NOMO-1 treated with dmso at 0.1 percent for 144 hours (cell line): ENCODE measurements at regions not wholly inside any gene's neighbourhood (a gene's known extent, or its start where the extent isn't known, plus 50 kb on each side); places are given as distances from the start of the nearest gene placed in this dataset.
"Not testable (repeated sequence)": the region's sequence is repeated elsewhere in the genome, so short reads cannot be mapped to it uniquely, and the experiment has no call there.

Experiments used
- DNase-seq: peaks from one replicate; lab custom pipeline; 2025; ENCODE audit not compliant: unreplicated experiment; lab: John Stamatoyannopoulos, UW

DNA sequence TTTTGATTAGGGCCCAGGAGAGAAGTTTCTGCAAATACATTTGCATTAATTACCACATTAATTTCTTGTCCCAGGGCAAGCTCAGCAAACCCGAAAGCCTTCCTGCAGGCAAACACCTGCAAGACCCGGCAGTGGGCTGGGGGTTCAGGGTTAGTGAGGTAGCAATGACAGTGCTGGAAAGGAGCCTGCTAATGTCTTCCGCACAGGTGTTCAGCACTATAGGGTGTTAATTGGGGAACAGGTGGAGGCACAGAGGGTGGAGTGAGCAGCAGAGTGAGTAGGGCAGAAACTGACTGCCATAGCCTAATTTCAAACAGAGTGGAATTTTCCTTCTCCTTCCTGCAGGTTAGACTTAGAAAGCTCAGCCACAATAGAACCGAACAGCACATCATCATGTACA lies 50.9 kb upstream of the UBASH3B start:
- DNase-seq = no peak

DNA sequence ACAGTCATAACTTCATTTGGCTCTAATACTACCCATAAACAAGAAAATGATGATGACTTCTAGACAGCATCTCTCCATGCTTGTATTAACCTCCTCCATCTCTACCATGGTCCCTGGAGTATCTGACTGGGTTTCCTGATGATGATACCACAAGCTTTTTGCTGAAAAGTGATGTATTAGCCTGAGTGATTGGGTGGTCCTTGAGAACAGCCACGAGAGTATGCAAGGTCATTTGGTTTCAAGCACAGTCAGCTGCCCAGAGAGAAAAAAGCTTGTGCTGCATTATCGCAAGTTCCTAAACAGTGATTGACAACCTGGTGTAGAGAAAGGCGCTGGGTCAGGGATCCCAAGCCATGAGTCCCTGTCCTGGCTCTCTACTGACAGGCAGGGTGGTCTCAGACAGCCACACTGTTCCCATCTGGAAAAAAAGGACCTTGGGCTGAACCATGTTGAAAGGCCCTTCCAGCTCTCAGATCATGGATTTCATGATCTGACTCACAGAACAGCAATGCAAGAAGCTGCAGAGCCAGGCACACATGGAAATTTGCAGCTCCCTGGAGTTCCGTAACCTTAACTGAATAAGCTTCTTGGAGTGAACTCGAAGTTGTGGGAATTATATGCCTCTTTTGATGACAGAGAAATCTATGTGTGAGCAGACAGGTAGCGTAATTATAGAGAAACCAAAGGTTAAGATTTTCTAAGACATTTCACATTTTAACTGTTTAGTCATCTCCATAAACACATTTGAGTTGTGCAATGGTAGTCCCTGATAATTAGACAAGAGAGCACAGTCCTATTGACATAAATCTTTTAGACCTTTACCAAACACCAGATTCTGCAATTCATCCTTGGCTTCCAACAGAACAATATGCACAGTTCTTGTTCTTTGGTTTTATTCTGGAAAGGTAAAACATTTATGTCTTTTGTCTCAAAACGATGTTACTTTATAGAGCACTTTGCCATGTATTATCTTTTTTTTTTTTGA lies 54.1 kb upstream of the UBASH3B start:
- no peak for DNase-seq

DNA sequence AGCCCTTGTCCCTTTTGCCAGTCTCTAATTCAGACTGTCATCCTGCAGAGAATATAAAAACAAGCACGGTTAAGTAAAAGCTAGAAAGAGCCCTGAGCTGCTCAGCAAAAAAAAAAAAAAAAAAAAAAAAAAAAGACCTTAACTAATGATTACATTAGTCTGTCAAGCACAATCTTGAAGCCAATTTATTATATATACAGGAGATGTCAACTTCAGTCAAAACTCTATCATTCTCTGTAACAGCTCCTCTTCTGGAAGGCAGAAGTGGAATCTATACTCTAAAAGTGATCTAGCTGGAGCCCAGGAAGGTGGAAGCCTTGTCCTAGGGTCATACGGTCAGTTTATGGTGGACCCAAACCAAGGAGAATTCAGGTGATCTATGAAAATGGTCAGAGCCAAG lies 55.2 kb upstream of the UBASH3B start:
- DNase-seq = no peak

DNA sequence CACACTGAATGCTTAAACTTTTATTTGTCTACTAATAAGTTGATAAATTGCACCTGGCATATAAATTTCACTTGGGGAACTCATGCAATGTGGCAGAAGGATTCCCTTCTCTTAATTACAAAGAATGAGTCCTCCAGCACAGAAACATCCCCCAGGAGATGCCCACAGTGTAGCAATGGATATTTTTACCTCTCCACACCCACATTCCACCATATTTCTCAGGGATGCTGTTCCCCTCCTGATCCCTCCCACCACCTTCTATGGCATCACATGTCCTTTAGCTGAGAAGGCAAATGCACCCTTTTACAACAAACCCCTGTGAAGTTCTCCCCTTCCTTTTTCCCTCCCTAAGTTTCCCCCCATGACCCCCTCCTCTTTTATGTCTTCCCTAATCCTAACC lies 56.1 kb upstream of the UBASH3B start:
- no peak for DNase-seq

DNA sequence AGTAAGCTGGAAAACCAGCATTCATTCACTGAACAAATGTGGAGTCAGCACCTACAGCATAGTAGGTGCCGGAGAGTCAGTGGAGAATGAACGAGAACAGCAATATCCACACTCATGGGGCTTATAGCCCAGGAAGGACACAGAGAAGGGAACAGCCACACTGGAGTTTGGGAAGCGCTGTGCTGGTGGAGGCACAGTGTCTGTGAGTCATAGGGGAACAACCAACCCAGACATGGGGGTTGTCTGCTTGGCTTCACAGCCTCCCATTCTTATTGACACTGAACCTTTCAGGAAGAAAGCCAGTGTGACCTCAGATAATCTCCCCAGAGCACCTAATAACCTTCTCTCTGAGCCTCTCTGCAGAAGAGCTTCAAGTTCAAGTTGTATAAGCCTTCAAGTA lies 56.6 kb upstream of the UBASH3B start:
- no peak for DNase-seq

DNA sequence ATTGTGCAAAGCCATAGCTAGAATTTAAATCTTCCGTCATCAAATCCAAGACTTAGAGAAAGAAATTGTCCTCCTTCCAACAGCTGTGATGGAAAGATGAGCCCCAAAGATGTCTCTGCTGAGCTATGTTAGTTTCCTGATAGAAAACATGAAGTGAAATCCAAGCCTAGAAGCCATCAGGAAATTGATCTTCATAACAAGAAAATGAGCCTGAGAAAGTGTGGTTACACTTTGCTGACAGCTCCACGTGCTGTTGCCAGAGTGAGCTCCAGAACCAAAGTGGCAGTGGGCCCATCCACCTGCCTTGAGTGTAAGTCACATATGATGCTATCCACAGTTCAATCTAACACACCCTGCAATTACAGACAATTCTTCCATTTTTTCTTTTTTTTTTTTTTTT lies 58.0 kb upstream of the UBASH3B start:
- no peak for DNase-seq

DNA sequence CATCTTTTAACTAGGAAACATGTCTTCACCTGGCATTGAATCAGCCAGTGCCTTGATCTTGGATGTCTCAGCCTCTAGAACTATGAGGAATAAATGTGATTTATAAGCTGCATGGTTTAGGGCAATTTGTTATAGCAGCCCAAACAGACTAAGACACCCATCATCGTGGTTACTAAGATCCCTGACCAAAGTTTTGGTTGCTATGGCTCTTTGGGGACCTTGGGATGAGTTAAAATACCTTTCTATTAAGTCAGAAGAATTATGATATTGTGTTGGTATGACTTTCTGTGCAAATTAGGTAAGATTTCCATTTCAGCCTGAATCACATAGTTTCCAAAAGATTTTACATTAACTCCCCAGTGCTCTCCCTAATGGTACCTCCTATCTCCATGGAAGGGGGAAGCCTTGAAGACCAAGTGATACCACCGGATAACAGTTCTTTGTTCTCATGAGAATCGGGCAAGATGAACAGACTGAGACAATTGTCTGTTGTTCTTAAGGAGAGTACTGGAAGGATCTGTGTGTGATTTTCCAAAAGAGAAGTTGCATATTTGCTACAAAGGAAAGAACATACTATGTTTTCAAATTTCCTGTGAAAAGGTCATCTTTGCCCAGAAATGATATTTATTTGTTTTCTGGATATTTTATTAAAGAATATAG lies 60.4 kb upstream of the UBASH3B start:
- DNase-seq = no peak

DNA sequence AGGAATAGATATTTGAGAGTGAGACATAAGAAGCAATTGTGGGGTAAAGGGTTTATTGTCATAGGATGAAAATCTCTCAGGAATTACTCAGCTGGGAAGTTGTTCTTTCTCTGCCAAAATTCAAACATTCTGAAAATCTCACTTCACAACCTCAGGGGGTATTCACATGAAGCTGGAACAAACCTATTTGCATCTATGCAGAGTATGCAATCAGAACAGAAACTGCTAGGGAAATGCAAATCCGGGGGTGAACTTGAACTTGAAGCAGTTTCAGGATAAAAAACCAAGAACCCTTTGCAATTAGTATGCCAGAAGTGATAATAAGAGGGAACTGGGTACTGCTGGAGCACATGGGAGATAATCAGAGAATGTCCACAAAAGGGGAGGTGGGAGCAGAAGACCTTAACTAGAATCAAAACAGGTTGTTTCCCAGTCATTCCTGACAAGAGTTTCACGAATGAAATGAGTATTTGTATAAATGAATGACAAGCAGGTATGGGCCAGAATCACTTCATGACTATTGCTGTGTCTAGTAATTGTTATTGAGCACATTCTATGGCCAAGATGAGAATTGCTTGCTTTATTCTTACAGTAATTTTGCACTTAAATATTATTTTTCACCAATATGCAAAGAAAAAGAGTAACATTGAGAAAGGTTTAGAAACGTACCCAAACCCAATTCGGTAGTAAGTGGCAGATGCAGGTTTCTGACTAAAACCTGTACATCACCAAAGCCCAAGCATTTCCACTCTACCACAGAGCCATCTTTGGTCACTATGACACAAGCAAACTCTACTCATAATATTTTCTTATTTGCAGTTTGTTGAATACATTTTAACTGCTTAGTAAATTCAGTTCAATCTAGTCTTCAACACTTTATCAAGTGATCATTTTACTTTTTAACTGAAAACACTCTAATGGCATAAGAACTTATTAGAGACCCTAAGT lies 61.8 kb upstream of the UBASH3B start:
- DNase-seq = no peak

DNA sequence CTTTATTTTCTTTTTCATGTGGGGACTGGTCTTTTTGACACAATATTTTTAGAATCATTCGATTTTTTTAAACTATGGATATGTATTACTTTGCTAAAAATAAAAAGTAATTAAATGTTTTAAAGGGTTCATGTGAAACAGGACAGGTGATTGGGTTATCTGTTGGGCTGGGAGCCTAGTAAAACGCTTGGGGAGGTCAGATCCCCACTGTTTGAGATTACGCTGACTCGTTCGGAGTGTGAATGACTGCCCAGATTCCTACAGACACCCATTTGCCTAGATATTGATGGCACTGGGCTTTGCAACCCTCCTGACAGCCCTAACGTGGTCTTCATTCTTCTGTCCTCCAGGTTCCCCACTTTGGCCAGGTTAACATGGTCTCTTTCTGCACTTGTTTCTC lies 62.9 kb upstream of the UBASH3B start:
- no peak for DNase-seq

DNA sequence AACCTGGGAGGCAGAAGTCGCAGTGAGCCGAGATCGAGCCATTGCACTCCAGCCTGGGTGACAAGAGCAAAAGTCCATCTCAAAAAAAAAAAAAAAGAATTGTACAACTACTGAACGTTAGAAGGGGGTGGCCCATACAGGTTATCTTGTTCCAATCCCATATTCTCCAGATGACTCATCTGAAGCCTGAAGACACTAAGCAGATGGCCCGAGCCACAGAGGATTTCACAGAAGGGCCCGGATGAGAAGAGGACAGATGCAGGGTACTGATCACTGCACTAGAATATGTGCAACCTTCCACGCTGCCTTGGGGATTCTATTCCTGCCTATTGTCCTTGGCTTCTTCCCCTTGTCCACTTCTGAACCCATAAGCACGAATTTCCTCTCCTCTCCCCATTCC lies 70.9 kb upstream of the UBASH3B start:
- no peak for DNase-seq

DNA sequence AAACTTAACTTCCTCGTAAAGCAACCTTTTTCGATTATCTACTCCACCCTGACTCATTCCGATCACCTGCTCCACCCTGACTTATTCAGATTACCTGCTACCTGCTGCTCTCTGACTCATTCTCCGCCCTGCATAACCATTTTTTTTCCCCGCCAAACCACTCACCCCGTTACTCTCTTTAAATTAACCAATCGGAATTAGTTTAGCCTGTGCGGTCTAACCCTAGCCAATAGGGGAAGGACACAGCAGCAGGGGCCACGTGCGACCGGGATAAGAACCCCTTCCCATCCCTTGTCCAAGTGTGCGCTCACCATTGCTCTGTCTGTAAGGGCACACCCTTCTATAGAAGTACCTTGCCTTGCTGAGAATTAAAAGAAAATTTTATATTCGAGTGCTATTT lies 75.5 kb upstream of the UBASH3B start:
- DNase-seq = not testable (repeated sequence)

DNA sequence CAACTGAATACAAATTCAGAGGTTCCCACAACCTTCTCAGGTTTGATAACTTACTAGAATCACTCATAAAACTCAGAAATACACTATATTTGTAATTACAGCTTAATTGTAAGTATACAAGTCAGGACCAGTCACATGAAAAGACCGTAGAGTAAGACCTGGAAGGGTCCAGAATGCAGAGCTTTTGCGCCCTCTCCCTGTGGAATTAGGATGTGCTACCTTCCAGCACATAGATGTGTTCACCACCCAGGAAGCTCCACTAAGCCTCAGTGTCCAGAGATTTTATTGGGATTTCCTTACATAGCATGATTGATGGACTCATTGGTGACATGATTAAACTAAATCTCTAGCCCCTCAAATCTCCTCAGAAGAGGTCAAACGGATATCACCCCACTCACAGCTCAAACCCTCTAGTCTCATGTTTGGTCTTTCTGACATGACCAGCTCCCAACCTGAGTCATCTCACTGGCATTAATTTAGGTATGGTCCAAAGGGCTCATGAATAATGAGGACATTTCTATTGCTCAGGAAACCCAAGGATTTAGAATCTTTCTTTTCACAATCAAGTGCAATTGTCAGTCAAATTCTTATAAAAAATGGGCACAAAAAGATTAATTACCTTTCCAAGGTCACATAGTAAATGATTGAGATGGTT lies 77.2 kb upstream of the UBASH3B start:
- no peak for DNase-seq

DNA sequence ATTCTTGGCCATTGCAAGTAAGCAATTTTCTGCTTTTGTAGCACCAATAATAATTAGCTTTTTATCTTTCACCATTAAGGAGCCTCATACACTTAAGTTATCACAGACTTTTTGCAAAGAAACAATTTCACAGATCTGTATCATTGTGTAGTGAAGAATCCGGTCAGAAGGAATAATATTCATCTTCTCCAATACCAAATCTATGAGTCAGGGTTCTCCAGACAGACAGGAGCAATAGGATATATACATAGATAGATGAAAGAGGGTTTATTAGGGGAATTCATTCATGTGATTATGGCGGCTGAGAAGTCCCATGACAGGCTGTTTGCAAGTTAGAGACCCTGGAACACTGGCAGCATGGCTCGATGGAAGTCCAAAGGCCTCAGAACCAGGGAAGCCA lies 82.9 kb upstream of the UBASH3B start:
- no peak for DNase-seq

DNA sequence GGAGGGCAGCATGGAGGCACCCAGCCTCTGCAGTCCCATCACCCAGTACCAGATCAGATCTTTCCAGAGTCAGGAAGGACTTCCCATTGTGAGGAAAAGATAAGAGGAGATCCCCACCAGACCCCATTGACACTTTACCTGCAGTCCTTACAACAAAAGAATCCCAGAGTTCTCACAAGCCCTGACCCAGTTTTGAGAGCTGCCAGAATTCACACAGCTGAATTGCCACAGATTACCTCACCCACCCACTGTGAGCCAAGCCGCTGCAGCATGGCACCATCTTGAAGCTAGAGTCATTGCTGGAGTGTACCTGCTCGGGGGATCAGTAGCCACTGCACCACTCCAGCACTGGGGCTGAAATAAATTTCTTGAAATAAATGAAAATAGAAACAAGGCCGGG lies 91.8 kb upstream of the UBASH3B start:
- DNase-seq = no peak

DNA sequence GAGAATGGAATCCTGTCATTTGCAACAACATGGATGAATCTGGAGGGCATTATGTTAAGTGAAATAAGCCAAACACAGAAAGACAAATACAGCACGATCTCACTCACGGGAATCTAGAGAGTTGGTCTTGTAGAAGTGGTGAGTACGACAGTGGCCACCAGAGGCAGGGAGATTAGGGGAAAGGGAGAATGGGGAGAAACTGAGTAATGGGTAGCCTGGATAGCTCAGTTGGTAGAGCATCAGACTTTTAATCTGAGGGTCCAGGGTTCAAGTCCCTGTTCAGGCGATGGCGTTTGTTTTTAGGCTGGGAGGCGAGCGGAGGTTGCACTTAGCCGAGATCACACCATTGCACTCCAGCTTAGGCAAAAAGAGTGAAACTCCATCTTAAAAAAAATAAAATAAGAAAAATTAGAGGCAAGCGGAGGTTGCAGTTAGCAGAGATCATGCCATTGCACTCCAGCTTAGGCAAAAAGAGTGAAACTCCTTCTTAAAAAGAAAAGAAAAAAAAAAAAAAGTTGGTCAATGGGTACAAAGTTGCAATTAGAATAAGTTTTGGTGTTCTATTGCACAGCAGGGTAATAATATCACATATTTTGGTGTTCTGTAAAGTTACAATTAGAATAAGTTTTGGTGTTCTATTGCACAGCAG lies 95.7 kb upstream of the UBASH3B start:
- DNase-seq = no peak

DNA sequence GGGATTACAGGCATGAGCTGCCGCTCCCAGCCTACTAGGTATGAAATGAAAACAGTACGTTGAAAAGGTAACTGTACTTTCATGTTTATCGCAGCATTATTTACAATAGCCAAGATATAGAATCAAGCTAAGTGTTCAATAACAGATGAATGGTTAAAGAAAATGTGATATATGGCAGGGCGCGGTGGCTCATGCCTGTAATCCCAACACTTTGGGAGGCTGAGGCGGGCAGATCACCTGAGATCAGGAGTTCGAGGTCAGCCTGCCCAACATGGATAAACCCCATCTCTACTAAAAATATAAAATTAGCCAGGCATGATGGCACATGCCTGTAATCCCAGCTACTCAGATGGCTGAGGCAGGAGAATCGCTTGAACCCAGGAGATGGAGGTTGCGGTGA lies 96.3 kb upstream of the UBASH3B start:
- not testable (repeated sequence) for DNase-seq

DNA sequence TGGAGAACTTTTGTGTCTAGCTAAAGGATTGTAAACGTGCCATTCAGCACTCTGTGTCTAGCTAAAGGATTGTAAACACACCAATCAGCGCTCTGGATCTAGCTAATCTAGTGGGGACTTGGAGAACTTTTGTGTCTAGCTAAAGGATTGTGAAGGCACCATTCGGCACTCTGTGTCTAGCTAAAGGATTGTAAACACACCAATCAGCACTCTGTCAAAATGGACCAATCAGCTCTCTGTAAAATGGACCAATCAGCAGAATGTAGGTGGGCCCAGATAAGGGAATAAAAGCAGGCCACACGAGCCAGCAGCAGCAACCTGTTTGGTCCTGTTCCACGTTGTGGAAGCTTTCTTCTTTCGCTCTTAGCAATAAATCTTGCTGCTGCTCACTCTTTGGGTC lies 98.4 kb upstream of the UBASH3B start:
- DNase-seq = not testable (repeated sequence)

DNA sequence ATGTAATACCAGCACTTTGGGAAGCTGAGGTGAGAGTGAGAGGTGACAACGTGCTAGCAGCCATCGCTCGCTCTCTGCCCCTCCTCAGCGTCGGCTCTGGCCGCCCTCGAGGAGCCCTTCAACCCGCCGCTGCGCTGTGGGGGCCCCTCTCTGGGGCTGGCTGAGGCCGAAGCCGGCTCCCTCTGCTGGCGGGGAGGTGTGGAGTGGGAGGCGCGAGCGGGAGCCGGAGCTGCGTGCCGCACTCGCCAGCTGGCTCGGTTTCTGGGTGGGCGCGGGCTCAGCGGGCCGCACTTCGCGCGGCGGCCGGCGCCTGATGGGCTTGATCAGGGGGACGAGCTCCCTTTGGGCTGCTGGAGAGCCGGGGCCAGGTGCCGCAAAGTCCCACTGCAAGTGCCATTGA lies 98.9 kb upstream of the UBASH3B start:
- DNase-seq = peak; percentile 36

DNA sequence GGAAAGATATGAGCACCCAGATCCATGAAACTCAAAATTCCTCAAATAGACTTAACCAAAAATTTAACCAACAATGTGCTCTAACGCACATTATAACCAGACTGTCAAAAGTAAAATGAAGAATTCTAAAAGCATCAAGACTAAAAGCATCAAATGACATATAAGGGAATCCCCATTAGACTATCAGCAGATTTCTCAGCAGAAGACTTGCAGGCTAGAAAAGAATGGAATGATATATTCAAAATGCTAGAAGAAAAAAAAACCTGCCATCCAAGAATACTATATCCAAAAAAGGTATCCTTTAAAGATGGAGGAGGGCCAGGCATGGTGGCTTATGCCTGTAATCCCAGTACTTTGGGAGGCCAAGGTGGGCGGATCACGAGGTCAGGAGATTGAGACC lies 117.5 kb upstream of the UBASH3B start:
- no peak for DNase-seq

DNA sequence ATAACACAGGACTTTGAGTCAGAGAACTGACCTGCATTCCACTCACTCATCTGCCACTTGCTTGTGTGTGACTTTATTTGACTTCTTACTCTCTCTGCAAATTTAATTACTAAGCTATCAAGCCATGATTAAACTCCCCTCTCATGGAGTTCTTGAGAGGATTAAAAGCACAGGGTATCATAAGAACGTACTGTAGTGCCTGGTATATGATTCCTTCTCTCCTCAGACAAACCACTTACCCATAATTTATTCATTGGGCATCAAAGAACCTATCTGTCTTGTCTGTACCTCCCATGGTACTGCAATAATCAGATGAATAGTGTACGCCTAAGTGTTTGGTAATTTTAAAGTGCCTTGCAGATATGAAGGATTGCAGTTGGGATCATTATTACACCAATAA lies 130.6 kb upstream of the UBASH3B start:
- no peak for DNase-seq
